Lung (tissue), 11 donors: ENCODE measurements at regions not wholly inside any gene's neighbourhood (a gene's known extent, or its start where the extent isn't known, plus 50 kb on each side); places are given as distances from the start of the nearest gene placed in this dataset.
"Not testable (repeated sequence)": the region's sequence is repeated elsewhere in the genome, so short reads cannot be mapped to it uniquely, and the experiment has no call there.

Experiments
- ATAC-seq: fragments of 200-7000 bp; cut with Tn5 transposase; one replicate; pipeline ENCODE4 v1.9.1; 2020; ENCODE audit warnings: moderate number of reproducible peaks; ENCODE audit not compliant: insufficient read depth, low FRiP score
- DNase-seq, 3 donors: peaks; one replicate each; pipeline ENCODE4 v3.0.0-alpha.2; 2013 to 2017
- H3K27ac ChIP-seq, 2 donors: one replicate each; pipeline ENCODE4 v1.5.1; 2013; ENCODE audit warnings: mild to moderate bottlenecking in 2 of 2, moderate library complexity in 2 of 2, control low read depth in 1 of 2, inconsistent platforms in 1 of 2, low read depth in 1 of 2, low read length in 1 of 2
- H3K27me3 ChIP-seq, 3 donors: one replicate each; pipeline ENCODE4 v1.5.1; 2013; ENCODE audit warnings: low read length in 2 of 3; ENCODE audit not compliant: control insufficient read depth in 3 of 3, insufficient read depth in 3 of 3
- H3K36me3 ChIP-seq, 4 donors: one replicate each; pipeline ENCODE4 v1.5.1; 2013; ENCODE audit warnings: low read length in 4 of 4, mild to moderate bottlenecking in 1 of 4, moderate library complexity in 1 of 4; ENCODE audit not compliant: control insufficient read depth in 4 of 4, insufficient read depth in 4 of 4
- H3K4me1 ChIP-seq, 5 donors: one replicate each; pipeline ENCODE4 v1.5.1; 2013; ENCODE audit warnings: low read length in 5 of 5, mild to moderate bottlenecking in 2 of 5, moderate library complexity in 1 of 5; ENCODE audit not compliant: control insufficient read depth in 5 of 5, insufficient read depth in 5 of 5
- H3K4me3 ChIP-seq: one replicate; pipeline ENCODE4 v1.5.1; 2013; ENCODE audit warnings: mild to moderate bottlenecking, control low read depth, moderate library complexity
- H3K9ac ChIP-seq, 2 donors: one replicate each; pipeline ENCODE4 v1.5.1; 2013; ENCODE audit warnings: low read length in 2 of 2, control low read depth in 1 of 2; ENCODE audit not compliant: insufficient read depth in 1 of 2
- H3K9me3 ChIP-seq, 4 donors: one replicate each; pipeline ENCODE4 v1.5.1; 2013; ENCODE audit warnings: low read length in 3 of 4, mild to moderate bottlenecking in 1 of 4, moderate library complexity in 1 of 4; ENCODE audit not compliant: control insufficient read depth in 4 of 4, insufficient read depth in 3 of 4
- CTCF ChIP-seq: IDR thresholded peaks from 2 replicates; pipeline ENCODE4 v1.5.1; 2012; ENCODE audit warnings: mild to moderate bottlenecking; ENCODE audit errors: control extremely low read depth, extremely low read depth
- WGBS, 2 donors: extraction: QIAGEN DNeasy Blood & Tissue Kit; methylation state at CpG; one replicate each; pipeline ENCODE4 v1.1.7; 2013; 5-methylcytosine and 5-hydroxymethylcytosine counted together
- donor health status: control.
- donor health status: control.
- donor health status: Bipolar disorder and iron deficiency.
- donor health status: healthy.
- donor health status: DM: yes; HTN: yes; CAD: no.

- no peak for ATAC-seq
- Histone ChIP-seq H3K4me1 (no peaks in the 10 kb centered on the region), H3K9me3 (no peaks in the 10 kb centered on the region), H3K9ac (no peak overlapping the region), H3K4me3 (no peak overlapping the region), H3K27ac (no peak overlapping the region), H3K36me3 (no peaks in the 10 kb centered on the region), H3K27me3 (no peaks in the 10 kb centered on the region)
- TF ChIP-seq CTCF, result no peak
- 87 to 97% methylated on average over 2 of the region's 2 CpGs for WGBS, 2 donors
- DNase-seq, result no peak
Observed at GRCh38 chr2:58475756-58476155, 234.6 kb upstream of the FANCL start.

DNA sequence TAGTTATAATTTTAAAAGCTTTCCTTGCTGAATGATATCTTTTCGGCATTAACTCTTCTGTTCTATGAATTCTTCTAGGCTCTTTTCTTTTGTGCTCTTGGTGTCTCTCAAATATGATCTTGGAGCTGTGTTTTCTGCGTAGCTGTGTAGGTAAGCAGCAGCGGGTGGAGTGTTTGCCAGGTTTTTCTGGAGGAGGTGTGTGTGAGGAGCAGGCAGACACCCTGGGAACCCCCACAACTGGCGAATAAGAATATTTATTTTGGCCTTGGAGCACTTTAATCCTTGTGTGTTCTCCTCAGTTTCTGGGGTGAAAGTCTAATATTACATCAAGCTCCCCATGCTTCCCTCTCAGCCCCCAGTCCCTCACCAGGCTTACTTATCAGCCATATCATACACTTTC is 232.0 kb upstream of the FANCL start:
- no peaks in the 10 kb centered on the region for H3K36me3 ChIP-seq
- H3K27ac ChIP-seq, result no peak overlapping the region
- no peak for ATAC-seq
- TF ChIP-seq CTCF, result no peak
- H3K27me3 ChIP-seq, result no peaks in the 10 kb centered on the region
- DNase-seq, result no peak
- H3K4me1 ChIP-seq, result no peaks in the 10 kb centered on the region
- H3K4me3 ChIP-seq, result no peak overlapping the region
- no peak overlapping the region for H3K9ac ChIP-seq
- no peaks in the 10 kb centered on the region for H3K9me3 ChIP-seq
- WGBS, 2 donors, result 92 to 97% methylated on average over 4 of the region's 4 CpGs

- WGBS, 2 donors, result 58 to 70% methylated on average over 1 of the region's 1 CpG
- H3K4me3 ChIP-seq, result no peak overlapping the region
- DNase-seq, result no peak
- ATAC-seq, result no peak
- H3K27me3 ChIP-seq, result no peaks in the 10 kb centered on the region
- no peak overlapping the region for H3K27ac ChIP-seq
- no peak overlapping the region for H3K9ac ChIP-seq
- H3K36me3 ChIP-seq, result no peaks in the 10 kb centered on the region
- TF ChIP-seq CTCF, result no peak
- no peaks in the 10 kb centered on the region for H3K9me3 ChIP-seq
- no peaks in the 10 kb centered on the region for H3K4me1 ChIP-seq
Observed at GRCh38 chr2:58466804-58467203, 225.7 kb upstream of the FANCL start.

DNA sequence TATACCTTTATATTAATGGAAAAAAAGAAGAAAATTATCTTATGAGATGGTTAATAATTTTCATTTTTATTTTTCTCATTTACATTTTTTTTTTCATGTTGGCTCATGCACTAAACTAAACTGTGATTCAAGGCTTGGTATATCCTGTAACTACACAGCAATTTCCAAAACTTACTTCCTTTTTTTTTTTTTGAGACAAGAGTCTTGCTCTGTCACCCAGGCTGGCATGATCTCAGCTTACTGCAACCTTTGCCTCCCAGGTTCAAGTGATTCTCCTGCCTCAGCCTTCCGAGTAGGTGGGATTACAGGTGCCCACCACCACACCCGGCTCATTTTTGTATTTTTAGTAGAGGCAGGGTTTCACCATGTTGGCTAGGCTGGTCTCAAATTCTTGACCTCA is 224.9 kb upstream of the FANCL start:
- H3K27me3 ChIP-seq, H3K36me3 ChIP-seq, H3K9ac ChIP-seq, H3K27ac ChIP-seq, ATAC-seq, H3K9me3 ChIP-seq, H3K4me3 ChIP-seq, DNase-seq, H3K4me1 ChIP-seq: not testable (repeated sequence)
- 58 to 72% methylated on average over 2 of the region's 2 CpGs for WGBS, 2 donors
